MM.1S (cell line): ENCODE measurements at regions not wholly inside any gene's neighbourhood (a gene's known extent, or its start where the extent isn't known, plus 50 kb on each side); places are given as distances from the start of the nearest gene placed in this dataset.

Experiments used
- DNase-seq: peaks from one replicate; pipeline ENCODE4 v3.0.0-alpha.2; 2015
- H2AFZ ChIP-seq: fragments of 300-600 bp; sonication (generic); 2 replicates; pipeline ENCODE4 v1.6.0; 2016; ENCODE audit warnings: antibody characterized with exemption, low read length
- H3F3A ChIP-seq: fragments of 300-600 bp; sonication (generic); 2 replicates; pipeline ENCODE4 v1.6.1; 2016; ENCODE audit warnings: mild to moderate bottlenecking, antibody characterized with exemption, low read length, moderate library complexity, mixed read lengths; ENCODE audit not compliant: insufficient read depth
- H3K27ac ChIP-seq: fragments of 300-600 bp; sonication (generic); 2 replicates; pipeline ENCODE4 v1.5.1; 2016; ENCODE audit warnings: mild to moderate bottlenecking, low read length
- H3K27me3 ChIP-seq: fragments of 300-600 bp; sonication (generic); replicated peaks from 2 replicates; pipeline ENCODE4 v1.6.0; 2016; ENCODE audit warnings: low read length; ENCODE audit not compliant: insufficient read depth
- H3K36me3 ChIP-seq: fragments of 300-600 bp; sonication (generic); replicated peaks from 2 replicates; pipeline ENCODE4 v1.6.1; 2016; ENCODE audit warnings: mild to moderate bottlenecking, low read length, mixed read lengths; ENCODE audit not compliant: insufficient read depth
- H3K4me1 ChIP-seq: fragments of 300-600 bp; sonication (generic); 2 replicates; pipeline ENCODE4 v1.6.1; 2016; ENCODE audit warnings: low read length, mixed read lengths
- H3K4me2 ChIP-seq: fragments of 300-600 bp; sonication (generic); 2 replicates; pipeline ENCODE4 v1.6.0; 2016; ENCODE audit warnings: low read depth, low read length
- H3K4me3 ChIP-seq: fragments of 300-600 bp; sonication (generic); 2 replicates; pipeline ENCODE4 v1.5.1; 2016; ENCODE audit warnings: low read length, mixed read lengths
- H3K79me2 ChIP-seq: fragments of 300-600 bp; sonication (generic); 2 replicates; pipeline ENCODE4 v1.6.1; 2016; ENCODE audit warnings: mixed run types, low read length, mixed read lengths
- H3K9ac ChIP-seq: fragments of 300-600 bp; sonication (generic); 2 replicates; pipeline ENCODE4 v1.6.1; 2016; ENCODE audit warnings: low read length, mixed read lengths
- H3K9me2 ChIP-seq: fragments of 300-600 bp; sonication (generic); replicated peaks from 2 replicates; pipeline ENCODE4 v1.6.1; 2016; ENCODE audit warnings: mild to moderate bottlenecking, low read length, mixed read lengths; ENCODE audit not compliant: insufficient read depth
- H3K9me3 ChIP-seq: fragments of 300-600 bp; sonication (generic); replicated peaks from 2 replicates; pipeline ENCODE4 v1.6.1; 2016; ENCODE audit warnings: mild to moderate bottlenecking, low read length, mixed read lengths; ENCODE audit not compliant: insufficient read depth
- H4K20me1 ChIP-seq: fragments of 300-600 bp; sonication (generic); 2 replicates; pipeline ENCODE4 v1.6.1; 2016; ENCODE audit warnings: mild to moderate bottlenecking, low read length, moderate library complexity, mixed read lengths; ENCODE audit not compliant: insufficient read depth
- EZH2 ChIP-seq: fragments of 300-600 bp; sonication (generic); optimal IDR thresholded peaks from 2 replicates; pipeline ENCODE3; 2017; ENCODE audit warnings: low read depth, mild to moderate bottlenecking, antibody characterized with exemption, low read length, mixed read lengths
- EZH2phosphoT487 ChIP-seq: fragments of 300-600 bp; sonication (generic); IDR thresholded peaks from 2 replicates; pipeline ENCODE4 v1.6.1; 2018; ENCODE audit warnings: antibody characterized with exemption, low read length
- TF ChIP-seq, protein P1 (sequence below): fragments of 300-600 bp; sonication (generic); IDR thresholded peaks from 2 replicates; pipeline ENCODE4 v1.5.1; 2016; ENCODE audit warnings: antibody characterized with exemption, low read length, mixed read lengths

DNA sequence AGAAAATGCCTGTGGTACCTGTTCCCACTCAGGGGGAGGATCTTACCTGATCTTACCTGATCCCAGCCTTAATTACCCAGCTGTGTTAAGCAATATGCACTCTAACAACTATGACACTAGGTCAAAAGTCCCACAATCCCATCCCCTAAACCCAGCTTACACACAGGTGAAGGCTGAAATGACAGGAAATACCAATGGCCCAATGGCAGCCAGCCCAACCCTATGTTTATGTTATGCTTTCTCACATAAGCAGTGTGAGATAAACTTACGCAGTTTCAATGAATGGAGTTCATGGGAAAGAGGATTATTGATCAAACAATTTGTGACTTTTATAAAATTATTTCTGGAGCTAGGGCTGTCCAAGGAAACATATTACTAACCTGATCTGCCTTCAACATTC, 91.9 kb downstream of the GPAM start:
- Histone ChIP-seq H3F3A (no peaks in the 10 kb centered on the region), H4K20me1 (no peaks in the 10 kb centered on the region), H3K9me3 (no peaks in the 10 kb centered on the region), H3K4me3 (no peak overlapping the region), H3K27ac (no peak overlapping the region), H3K9me2 (no peaks in the 10 kb centered on the region), H3K36me3 (no peaks in the 10 kb centered on the region), H3K4me1 (no peaks in the 10 kb centered on the region), H2AFZ (no peak overlapping the region), H3K79me2 (no peaks in the 10 kb centered on the region), H3K27me3 (no peaks in the 10 kb centered on the region), H3K4me2 (no peak overlapping the region), H3K9ac (no peak overlapping the region)
- no peak for DNase-seq
- TF ChIP-seq, protein P1, sequence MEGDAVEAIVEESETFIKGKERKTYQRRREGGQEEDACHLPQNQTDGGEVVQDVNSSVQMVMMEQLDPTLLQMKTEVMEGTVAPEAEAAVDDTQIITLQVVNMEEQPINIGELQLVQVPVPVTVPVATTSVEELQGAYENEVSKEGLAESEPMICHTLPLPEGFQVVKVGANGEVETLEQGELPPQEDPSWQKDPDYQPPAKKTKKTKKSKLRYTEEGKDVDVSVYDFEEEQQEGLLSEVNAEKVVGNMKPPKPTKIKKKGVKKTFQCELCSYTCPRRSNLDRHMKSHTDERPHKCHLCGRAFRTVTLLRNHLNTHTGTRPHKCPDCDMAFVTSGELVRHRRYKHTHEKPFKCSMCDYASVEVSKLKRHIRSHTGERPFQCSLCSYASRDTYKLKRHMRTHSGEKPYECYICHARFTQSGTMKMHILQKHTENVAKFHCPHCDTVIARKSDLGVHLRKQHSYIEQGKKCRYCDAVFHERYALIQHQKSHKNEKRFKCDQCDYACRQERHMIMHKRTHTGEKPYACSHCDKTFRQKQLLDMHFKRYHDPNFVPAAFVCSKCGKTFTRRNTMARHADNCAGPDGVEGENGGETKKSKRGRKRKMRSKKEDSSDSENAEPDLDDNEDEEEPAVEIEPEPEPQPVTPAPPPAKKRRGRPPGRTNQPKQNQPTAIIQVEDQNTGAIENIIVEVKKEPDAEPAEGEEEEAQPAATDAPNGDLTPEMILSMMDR = no peak
- no peak for TF ChIP-seq EZH2
- no peak for TF ChIP-seq EZH2phosphoT487

DNA sequence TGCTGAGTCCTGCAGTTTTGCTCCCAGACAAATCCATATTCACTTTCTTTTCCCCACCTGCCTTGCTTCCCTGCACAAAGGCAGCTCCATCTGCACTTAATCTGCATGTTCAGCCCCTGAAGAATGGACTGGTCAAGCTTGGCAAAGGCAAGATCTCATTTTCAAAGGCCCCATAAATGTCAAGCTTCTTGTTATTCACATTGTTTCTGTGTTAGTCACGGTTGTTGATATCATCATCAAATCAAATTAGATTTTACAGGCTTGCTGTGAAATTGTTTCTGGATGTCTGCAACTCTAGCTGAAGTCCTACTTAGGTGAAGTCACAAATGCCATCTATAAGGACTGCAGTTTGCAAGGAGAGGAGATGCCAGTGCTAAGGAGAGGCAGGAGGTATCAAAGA, 91.0 kb downstream of the GPAM start:
- H3K79me2 ChIP-seq = no peaks in the 10 kb centered on the region
- no peaks in the 10 kb centered on the region for H3K36me3 ChIP-seq
- H4K20me1 ChIP-seq = no peaks in the 10 kb centered on the region
- H3K27ac ChIP-seq = no peak overlapping the region
- H3K9me3 ChIP-seq = no peaks in the 10 kb centered on the region
- H3K9ac ChIP-seq = no peak overlapping the region
- TF ChIP-seq, protein P1 = no peak
- no peak for TF ChIP-seq EZH2
- no peak for TF ChIP-seq EZH2phosphoT487
- no peaks in the 10 kb centered on the region for H3K27me3 ChIP-seq
- no peaks in the 10 kb centered on the region for H3F3A ChIP-seq
- no peak for DNase-seq
- H3K4me3 ChIP-seq = no peak overlapping the region
- H2AFZ ChIP-seq = no peak overlapping the region
- H3K4me2 ChIP-seq = no peak overlapping the region
- H3K4me1 ChIP-seq = no peaks in the 10 kb centered on the region
- H3K9me2 ChIP-seq = no peaks in the 10 kb centered on the region

DNA sequence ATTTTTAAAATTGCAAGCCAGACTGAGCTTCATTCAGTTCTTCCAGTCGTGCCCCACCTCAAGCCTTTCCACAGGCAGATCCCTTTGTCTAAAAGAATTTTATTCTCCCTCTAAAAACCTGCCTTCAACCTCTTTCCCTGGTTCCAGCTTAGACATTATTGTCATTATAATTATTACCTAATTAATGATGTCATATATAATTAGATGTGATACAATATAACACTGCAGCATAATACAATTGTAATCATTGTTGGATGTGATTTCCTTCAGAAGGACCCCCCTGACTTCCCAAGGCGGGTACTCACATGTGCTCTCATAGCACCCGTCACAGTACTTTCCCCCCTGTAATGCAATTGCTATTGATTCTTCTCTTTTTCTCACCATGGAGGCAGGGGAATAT, 88.6 kb downstream of the GPAM start:
- Histone ChIP-seq H3K4me3 (no peak overlapping the region), H2AFZ (no peak overlapping the region), H3F3A (no peaks in the 10 kb centered on the region), H3K4me2 (no peak overlapping the region), H3K9me3 (no peaks in the 10 kb centered on the region), H3K79me2 (no peaks in the 10 kb centered on the region), H3K27me3 (no peaks in the 10 kb centered on the region), H3K4me1 (no peaks in the 10 kb centered on the region), H3K36me3 (no peaks in the 10 kb centered on the region), H4K20me1 (no peaks in the 10 kb centered on the region), H3K9me2 (no peaks in the 10 kb centered on the region), H3K27ac (no peak overlapping the region), H3K9ac (no peak overlapping the region)
- no peak for DNase-seq
- no peak for TF ChIP-seq EZH2
- TF ChIP-seq, protein P1 = no peak
- TF ChIP-seq EZH2phosphoT487 = no peak
